GM21717 (cell line): ENCODE measurements at regions not wholly inside any gene's neighbourhood (a gene's known extent, or its start where the extent isn't known, plus 50 kb on each side); places are given as distances from the start of the nearest gene placed in this dataset.
"Not testable (repeated sequence)": the region's sequence is repeated elsewhere in the genome, so short reads cannot be mapped to it uniquely, and the experiment has no call there.

Experiments used
- ATAC-seq: cut with Tn5 transposase; IDR thresholded peaks from one replicate; pipeline ENCODE4 v1.9.1; 2021; ENCODE audit warnings: mild to moderate bottlenecking, moderate library complexity; ENCODE audit not compliant: unreplicated experiment

GRCh38 chr12:114858388-114859146 lies 174.6 kb upstream of the TBX3 start:
- ATAC-seq: no peak

GRCh38 chr12:114855678-114856077 lies 171.7 kb upstream of the TBX3 start:
- no peak for ATAC-seq

GRCh38 chr12:114852976-114853529 lies 169.1 kb upstream of the TBX3 start:
- no peak for ATAC-seq

DNA sequence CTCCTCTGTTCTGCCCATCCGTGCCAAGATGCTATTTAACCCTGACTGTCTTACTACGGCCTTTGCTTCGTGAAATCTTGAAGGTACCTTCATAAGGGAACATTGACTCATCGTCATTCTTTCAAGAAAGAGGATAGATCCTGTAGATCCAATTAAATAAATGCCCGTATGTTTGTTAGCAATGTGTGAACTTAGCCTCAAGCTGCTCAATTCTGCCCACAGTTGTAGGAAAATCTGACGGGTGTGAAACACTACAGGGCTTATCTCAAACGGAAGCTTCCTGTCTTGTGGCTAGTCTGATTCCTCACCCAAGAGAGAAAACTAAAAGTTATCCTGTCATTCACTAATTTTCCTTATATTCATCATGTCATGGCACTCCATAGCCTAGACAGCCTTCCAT lies 168.0 kb upstream of the TBX3 start:
- ATAC-seq: no peak

DNA sequence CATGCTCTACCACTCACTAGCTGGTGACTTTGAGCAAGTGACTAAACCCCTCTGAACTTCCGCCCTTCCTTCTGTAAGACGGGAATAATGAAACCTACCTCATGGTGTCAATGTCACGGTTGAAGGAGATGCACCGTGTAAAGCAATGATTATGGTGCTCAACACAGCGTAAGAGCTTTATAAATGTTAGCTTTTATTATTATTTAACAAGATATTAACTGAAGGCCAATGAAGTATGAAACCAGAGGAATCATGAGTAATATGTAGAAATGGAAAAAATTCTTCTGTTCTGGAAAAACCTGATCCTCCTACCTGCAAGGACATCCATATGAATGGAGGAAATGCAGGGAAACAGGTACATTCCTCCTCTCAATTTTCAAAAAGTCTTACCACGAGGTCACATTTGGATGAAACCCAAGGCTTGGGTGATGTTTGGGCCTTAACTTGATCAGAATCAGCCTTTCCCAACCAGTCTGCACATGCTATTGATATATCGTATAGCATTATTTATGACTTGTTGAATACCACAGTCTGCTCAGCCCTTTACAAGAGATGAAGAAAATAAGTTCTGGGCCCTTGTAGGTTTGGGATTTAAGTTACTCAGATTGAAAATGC lies 166.8 kb upstream of the TBX3 start:
- ATAC-seq: no peak

DNA sequence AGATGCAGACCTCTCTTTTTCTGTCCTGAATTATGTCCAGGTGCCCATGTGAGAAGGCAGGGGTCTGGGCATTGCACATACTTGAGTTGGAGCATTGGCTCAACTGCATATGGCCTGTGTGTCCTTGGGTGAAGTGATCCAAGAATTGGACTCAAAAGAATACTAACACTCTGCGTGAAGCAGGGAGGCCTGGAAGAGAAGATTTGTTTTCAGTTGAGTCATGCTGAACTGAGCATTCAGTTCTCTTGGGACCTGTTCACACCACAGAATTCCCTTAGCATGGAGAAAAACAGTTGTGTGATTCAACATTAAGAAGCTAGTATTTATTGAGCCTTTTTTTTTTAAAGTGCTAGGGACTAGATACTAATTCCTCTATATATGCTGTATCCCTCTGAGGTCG lies 164.7 kb upstream of the TBX3 start:
- no peak for ATAC-seq

GRCh38 chr12:114847441-114848035 lies 163.6 kb upstream of the TBX3 start:
- no peak for ATAC-seq

DNA sequence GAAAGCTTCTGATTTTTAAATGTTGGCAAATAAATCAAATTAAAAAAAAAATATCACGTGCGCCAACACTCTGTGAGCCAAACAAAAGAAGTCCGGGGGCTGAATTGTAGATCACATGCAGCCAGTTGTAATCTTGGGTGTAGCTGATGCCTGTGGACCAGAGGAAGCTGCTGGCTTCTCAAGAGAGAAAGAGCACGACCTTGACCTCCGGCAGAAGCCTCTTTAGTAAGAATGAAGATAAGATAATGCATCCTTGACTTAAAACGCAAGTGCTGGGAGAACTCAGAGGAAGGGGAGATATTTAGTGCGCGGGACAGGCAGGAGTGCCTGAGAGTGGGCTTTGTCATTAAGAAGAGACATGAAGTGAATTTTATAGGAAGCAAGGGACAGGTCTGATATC lies 162.8 kb upstream of the TBX3 start:
- no peak for ATAC-seq

DNA sequence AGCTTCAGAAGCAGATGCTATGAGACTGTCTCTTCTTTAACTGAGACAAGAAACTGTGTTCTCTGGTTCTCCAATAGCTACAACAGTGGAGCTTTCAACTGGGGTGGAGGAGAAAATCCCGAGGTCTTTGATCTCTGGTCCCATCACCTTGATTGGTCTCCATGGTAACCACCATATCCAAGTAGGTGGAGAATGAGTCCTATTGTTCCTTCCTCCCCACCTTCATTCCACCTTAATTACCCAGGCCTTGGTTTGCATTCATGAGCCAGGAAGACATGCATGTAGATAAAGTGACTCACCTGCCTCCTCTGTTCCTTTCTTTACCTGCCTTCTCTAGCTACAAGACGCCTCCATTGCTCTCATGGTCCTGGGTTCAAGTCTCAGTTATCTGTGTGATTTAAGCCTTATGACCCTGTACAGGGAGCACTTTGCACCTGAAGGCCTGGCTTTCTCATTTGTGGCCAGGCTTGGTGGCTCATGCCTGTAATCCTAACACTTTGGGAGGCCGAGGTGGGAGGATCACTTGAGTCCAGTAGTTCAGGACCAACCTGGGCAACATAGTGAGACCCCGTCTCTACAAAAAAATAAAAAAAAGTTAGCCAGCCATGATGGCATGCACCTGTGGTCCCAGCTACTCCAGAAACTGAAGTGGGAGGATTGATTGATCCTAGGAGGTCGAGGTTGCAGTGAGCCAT lies 157.7 kb upstream of the TBX3 start:
- no peak for ATAC-seq

GRCh38 chr12:114838480-114838879 lies 154.5 kb upstream of the TBX3 start:
- no peak for ATAC-seq

- no peak for ATAC-seq
Observed at GRCh38 chr12:114836609-114837008, 152.6 kb upstream of the TBX3 start.

- ATAC-seq: no peak
Observed at GRCh38 chr12:114835031-114835430, 151.1 kb upstream of the TBX3 start.

GRCh38 chr12:114834621-114835020 lies 150.6 kb upstream of the TBX3 start:
- ATAC-seq: no peak

DNA sequence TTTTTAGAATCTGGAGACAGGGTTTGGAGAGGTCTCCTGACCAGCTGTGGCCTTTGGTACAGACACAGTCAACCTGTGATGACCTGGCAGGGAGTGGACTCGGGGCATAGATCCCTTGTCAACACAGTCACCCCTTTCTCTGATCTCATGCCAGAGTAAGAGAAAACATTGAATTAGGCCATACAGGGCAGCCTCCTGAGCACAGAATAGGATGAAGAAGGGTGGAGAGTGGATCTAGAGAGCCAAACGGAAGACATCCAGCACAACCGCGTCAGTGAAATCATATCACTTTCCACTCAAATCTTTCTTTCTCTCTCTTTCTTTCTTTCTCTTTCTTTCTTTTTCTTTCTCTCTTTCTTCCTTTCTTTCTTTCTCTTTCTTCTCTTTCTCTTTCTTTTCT lies 145.9 kb upstream of the TBX3 start:
- no peak for ATAC-seq

- not testable (repeated sequence) for ATAC-seq
Observed at GRCh38 chr12:114829244-114829643, 145.3 kb upstream of the TBX3 start.

GRCh38 chr12:114827461-114827860 lies 143.5 kb upstream of the TBX3 start:
- ATAC-seq: no peak

- ATAC-seq: no peak
Observed at GRCh38 chr12:114826244-114826643, 142.3 kb upstream of the TBX3 start.

DNA sequence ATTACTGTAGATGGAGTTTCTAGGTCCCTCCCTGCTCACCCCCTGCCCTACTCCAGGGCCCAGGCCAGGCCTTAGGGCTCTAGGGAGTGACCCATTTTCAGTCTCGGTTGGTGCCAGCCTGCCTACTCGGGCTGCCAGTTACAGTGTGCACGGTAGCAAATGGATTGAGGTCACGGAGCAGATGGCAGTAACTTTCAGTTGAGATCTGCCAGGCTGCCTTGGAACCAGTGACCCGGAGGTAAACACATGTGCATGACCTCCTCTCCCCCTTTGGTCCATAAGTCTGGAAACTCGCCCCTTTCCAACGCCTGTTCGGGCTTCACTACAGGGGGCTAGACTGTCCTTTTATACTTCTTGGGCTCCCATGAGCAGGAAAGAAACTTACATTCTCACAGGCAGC lies 139.7 kb upstream of the TBX3 start:
- ATAC-seq: no peak

- no peak for ATAC-seq
Observed at GRCh38 chr12:114821570-114821969, 137.6 kb upstream of the TBX3 start.

DNA sequence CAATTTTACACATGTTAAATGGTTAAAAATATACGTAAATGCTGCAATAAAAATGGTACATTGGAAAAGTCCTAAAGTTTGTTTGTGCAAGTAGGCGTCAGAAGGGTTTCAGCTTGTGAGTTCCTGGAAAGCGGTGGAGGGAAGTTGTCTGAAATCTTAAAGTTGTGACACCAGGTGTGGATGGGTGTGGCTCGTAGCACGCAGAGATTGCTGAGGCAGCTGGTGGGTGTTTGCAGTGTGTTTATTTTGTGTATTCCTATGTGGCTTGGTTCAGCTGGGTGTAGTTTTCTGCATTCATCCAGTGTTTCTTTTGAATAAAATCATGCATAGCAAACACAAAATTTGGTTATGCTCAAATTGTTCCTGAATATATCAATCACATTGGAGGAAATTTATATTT lies 136.8 kb upstream of the TBX3 start:
- no peak for ATAC-seq
